BLaER1 treated with 17β-estradiol and CSF1 and Interleukin-3, amounts not matched to agents 10 nM and 100 nM (cell line): ENCODE measurements at regions not wholly inside any gene's neighbourhood (a gene's known extent, or its start where the extent isn't known, plus 50 kb on each side); places are given as distances from the start of the nearest gene placed in this dataset.

Experiments used
- H3K27ac ChIP-seq, 11 experiments: shearing (Covaris generic); formaldehyde crosslinking; 2 replicates each; pipeline ENCODE4 v1.8.1; 2022
- H3K27me3 ChIP-seq, 11 experiments: shearing (Covaris generic); formaldehyde crosslinking; 2 replicates each; pipeline ENCODE4 v1.8.1; 2022
- H3K36me3 ChIP-seq, 11 experiments: shearing (Covaris generic); formaldehyde crosslinking; 2 replicates each; pipeline ENCODE4 v1.8.1; 2022
- H3K4me1 ChIP-seq, 10 experiments: shearing (Covaris generic); formaldehyde crosslinking; 2 replicates each; pipeline ENCODE4 v1.8.1; 2022
- H3K4me2 ChIP-seq, 11 experiments: shearing (Covaris generic); formaldehyde crosslinking; 2 replicates each; pipeline ENCODE4 v1.8.1; 2022
- H3K4me3 ChIP-seq, 10 experiments: shearing (Covaris generic); formaldehyde crosslinking; 2 replicates each; pipeline ENCODE4 v1.8.1; 2022
- H3K9ac ChIP-seq, 11 experiments: shearing (Covaris generic); formaldehyde crosslinking; 2 replicates each; pipeline ENCODE4 v1.8.1; 2022
- H3K9me3 ChIP-seq, 11 experiments: shearing (Covaris generic); formaldehyde crosslinking; replicated peaks in 1 of 11; 2 replicates each; pipeline ENCODE4 v1.8.1; 2022
- H4K20me1 ChIP-seq, 11 experiments: shearing (Covaris generic); formaldehyde crosslinking; 2 replicates each; pipeline ENCODE4 v1.8.1; 2022
- Cebpa-rat ChIP-seq, 11 experiments: shearing (Covaris generic); IDR thresholded peaks; 2 replicates each; pipeline ENCODE4 v1.8.1; 2022

DNA sequence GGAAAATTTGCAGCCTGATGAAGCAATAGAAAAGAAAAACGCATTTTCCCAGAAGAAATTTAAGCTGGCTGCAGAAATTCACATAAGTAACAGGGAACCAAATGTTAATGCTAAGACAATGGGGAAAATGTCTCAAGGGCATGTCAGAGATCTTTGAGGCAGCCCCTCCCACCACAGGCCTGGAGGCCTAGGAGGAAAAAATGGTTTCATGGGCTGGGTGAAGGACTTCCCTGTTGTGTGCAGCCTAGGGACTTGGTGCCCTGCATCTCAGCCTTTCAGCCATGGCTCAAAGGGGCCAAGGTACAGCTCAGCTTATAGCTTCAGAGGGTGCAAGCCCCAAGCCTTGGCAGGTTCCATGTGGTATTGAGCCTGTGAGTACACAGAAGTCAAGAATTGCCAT is 476.1 kb upstream of the DPP6 start:
- Histone ChIP-seq H4K20me1 (no peaks in the 10 kb centered on the region), H3K4me2 (no peak overlapping the region), H3K9me3 (peaks cover 42 to 69% (median 58%) of the 10 kb centered on the region in 11 experiments), H3K9ac (no peak overlapping the region), H3K36me3 (no peaks in the 10 kb centered on the region; a peak in 4 of 22 replicates), H3K27ac (no peak overlapping the region), H3K4me3 (peak overlapping the region in 1 of 10 experiments; percentile 38; a peak in 2 of 20 replicates), H3K4me1 (no peaks in the 10 kb centered on the region), H3K27me3 (no peaks in the 10 kb centered on the region)
- no peak for TF ChIP-seq Cebpa-rat (IDR thresholded peaks at IDR 0.05)

GRCh38 chr7:153581419-153581818 is 470.8 kb upstream of the DPP6 start:
- Histone ChIP-seq H3K27me3 (no peaks in the 10 kb centered on the region), H3K4me2 (no peak overlapping the region), H4K20me1 (no peaks in the 10 kb centered on the region), H3K36me3 (no peaks in the 10 kb centered on the region; a peak in 2 of 22 replicates), H3K9ac (no peak overlapping the region), H3K4me1 (no peaks in the 10 kb centered on the region), H3K27ac (no peak overlapping the region), H3K4me3 (no peak overlapping the region), H3K9me3 (peaks cover 11 to 25% (median 19%) of the 10 kb centered on the region in 11 experiments)
- no peak for TF ChIP-seq Cebpa-rat (IDR thresholded peaks at IDR 0.05)

- no peak overlapping the region for H3K9ac ChIP-seq
- no peak overlapping the region for H3K27ac ChIP-seq
- H3K36me3 ChIP-seq: no peaks in the 10 kb centered on the region
- H3K9me3 ChIP-seq: peaks cover 0 to 1% (median 0%) of the 10 kb centered on the region in 11 experiments; a peak in 1 of 22 replicates
- no peak for TF ChIP-seq Cebpa-rat (IDR thresholded peaks at IDR 0.05)
- H3K27me3 ChIP-seq: no peaks in the 10 kb centered on the region
- no peak overlapping the region for H3K4me3 ChIP-seq
- no peaks in the 10 kb centered on the region for H4K20me1 ChIP-seq
- no peaks in the 10 kb centered on the region for H3K4me1 ChIP-seq
- no peak overlapping the region for H3K4me2 ChIP-seq
These were observed 468.1 kb upstream of the DPP6 start for GRCh38 chr7:153584132-153584531.

- Histone ChIP-seq H3K27me3 (no peaks in the 10 kb centered on the region), H3K9me3 (no peaks in the 10 kb centered on the region), H3K4me2 (no peak overlapping the region), H3K4me1 (no peaks in the 10 kb centered on the region), H3K4me3 (no peak overlapping the region), H3K9ac (no peak overlapping the region), H3K27ac (no peak overlapping the region), H3K36me3 (no peaks in the 10 kb centered on the region), H4K20me1 (no peaks in the 10 kb centered on the region)
- no peak for TF ChIP-seq Cebpa-rat (IDR thresholded peaks at IDR 0.05)
These were observed 463.6 kb upstream of the DPP6 start for GRCh38 chr7:153588586-153588985.

- no peak for TF ChIP-seq Cebpa-rat (IDR thresholded peaks at IDR 0.05)
- no peak overlapping the region for H3K9ac ChIP-seq
- H3K9me3 ChIP-seq: no peaks in the 10 kb centered on the region
These were observed 462.1 kb upstream of the DPP6 start for GRCh38 chr7:153590136-153590535.

DNA sequence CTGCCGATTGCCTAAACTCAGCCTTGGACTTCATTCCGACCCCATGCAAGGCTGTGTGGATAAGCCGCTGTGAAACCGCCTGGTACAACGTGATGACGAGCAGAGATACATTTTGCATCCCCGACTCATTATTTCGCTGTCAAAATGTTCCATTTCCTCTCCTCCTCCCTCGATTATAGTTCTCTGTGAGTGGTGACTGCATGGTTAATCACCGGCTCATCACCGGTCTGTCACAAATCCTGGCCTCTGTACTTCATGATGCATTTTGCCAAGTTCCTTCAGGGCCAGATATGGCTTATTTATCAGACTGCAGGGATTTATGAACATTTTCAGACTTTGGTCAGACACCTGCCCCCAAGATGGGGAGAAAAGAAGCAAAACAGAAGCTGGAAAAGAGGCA is 461.6 kb upstream of the DPP6 start:
- Histone ChIP-seq H3K4me3 (no peak overlapping the region), H3K9me3 (no peaks in the 10 kb centered on the region), H3K36me3 (no peaks in the 10 kb centered on the region), H3K27ac (no peak overlapping the region), H3K9ac (no peak overlapping the region), H4K20me1 (no peaks in the 10 kb centered on the region), H3K27me3 (no peaks in the 10 kb centered on the region), H3K4me1 (no peaks in the 10 kb centered on the region), H3K4me2 (no peak overlapping the region)
- TF ChIP-seq Cebpa-rat (IDR thresholded peaks at IDR 0.05): no peak

More at GRCh38 chr7:153590136-153590535, 462.1 kb upstream of the DPP6 start:
- Histone ChIP-seq H4K20me1 (no peaks in the 10 kb centered on the region), H3K27me3 (no peaks in the 10 kb centered on the region), H3K4me2 (no peak overlapping the region), H3K27ac (no peak overlapping the region), H3K4me3 (no peak overlapping the region), H3K4me1 (no peaks in the 10 kb centered on the region), H3K36me3 (no peaks in the 10 kb centered on the region)

- Histone ChIP-seq H4K20me1 (no peaks in the 10 kb centered on the region), H3K36me3 (no peaks in the 10 kb centered on the region), H3K9ac (no peak overlapping the region), H3K27me3 (no peaks in the 10 kb centered on the region), H3K4me2 (no peak overlapping the region), H3K4me3 (no peak overlapping the region), H3K9me3 (peaks cover 0 to 13% (median 10%) of the 10 kb centered on the region in 11 experiments; a peak in 18 of 22 replicates), H3K4me1 (no peaks in the 10 kb centered on the region), H3K27ac (no peak overlapping the region)
- no peak for TF ChIP-seq Cebpa-rat (IDR thresholded peaks at IDR 0.05)
These were observed 444.8 kb upstream of the DPP6 start for GRCh38 chr7:153607354-153607753.

DNA sequence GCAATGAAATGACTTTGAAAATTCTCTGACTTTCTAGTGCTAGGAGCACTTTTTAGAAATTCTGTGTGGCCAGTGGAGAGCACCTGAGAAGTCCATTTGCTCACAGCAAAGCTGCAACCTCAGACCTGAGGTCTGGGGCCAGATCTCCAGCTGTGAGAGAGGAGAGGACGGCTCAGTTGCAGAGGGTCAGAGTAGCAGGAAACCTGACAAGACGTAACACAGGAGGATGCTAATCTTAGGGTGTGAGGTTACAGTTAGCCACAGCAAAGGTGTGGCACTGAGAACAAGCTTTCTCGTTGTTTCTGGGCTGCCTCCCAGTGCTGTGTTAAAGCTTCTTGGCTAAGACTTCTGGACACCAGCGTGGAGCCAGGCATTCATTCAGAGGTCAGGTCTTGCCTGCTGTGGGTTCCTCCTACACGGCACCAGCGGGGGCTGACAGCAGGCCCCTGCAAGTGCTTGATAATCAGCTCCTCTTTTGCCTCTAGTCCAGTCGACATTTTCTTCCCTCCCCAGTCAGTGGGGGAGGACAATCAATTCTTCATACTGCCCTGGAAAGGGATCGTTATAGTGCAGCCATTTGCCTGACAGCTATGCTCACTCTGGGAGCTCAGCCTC is 435.4 kb upstream of the DPP6 start:
- TF ChIP-seq Cebpa-rat (IDR thresholded peaks at IDR 0.05): no peak
- Histone ChIP-seq H3K4me2 (no peak overlapping the region), H3K4me1 (no peaks in the 10 kb centered on the region), H3K9me3 (no peaks in the 10 kb centered on the region), H3K27me3 (no peaks in the 10 kb centered on the region), H3K36me3 (no peaks in the 10 kb centered on the region), H4K20me1 (no peaks in the 10 kb centered on the region), H3K4me3 (no peak overlapping the region), H3K9ac (no peak overlapping the region), H3K27ac (no peak overlapping the region)

DNA sequence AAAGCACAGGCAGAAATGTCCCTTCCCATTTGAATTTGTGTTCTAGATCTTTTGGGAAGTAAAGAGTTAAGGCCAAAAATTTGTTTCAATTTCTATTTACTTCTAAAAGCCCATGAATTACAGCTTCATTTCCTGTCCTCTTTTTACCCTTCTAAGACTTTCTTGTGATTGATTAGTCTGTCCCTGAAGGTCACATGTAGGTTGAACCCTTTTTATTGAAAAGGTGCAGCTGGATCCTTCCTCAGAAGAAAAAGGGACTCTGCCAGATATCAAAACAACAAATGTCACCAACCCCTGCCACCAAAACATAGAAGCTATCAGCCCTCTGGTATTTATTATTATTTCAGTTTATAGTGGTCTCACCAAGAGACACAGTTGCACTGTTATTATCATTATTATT is 424.9 kb upstream of the DPP6 start:
- H3K27ac ChIP-seq: no peak overlapping the region
- H3K9ac ChIP-seq: no peak overlapping the region
- no peaks in the 10 kb centered on the region for H4K20me1 ChIP-seq
- peak overlapping the region in 1 of 11 experiments; percentile 17; a peak in 2 of 22 replicates for H3K4me2 ChIP-seq
- no peak for TF ChIP-seq Cebpa-rat (IDR thresholded peaks at IDR 0.05)
- peaks cover 0 to 7% (median 0%) of the 10 kb centered on the region in 10 experiments; a peak in 1 of 20 replicates for H3K4me1 ChIP-seq
- H3K4me3 ChIP-seq: no peak overlapping the region
- H3K9me3 ChIP-seq: no peaks in the 10 kb centered on the region
- H3K36me3 ChIP-seq: no peaks in the 10 kb centered on the region
- H3K27me3 ChIP-seq: no peaks in the 10 kb centered on the region

DNA sequence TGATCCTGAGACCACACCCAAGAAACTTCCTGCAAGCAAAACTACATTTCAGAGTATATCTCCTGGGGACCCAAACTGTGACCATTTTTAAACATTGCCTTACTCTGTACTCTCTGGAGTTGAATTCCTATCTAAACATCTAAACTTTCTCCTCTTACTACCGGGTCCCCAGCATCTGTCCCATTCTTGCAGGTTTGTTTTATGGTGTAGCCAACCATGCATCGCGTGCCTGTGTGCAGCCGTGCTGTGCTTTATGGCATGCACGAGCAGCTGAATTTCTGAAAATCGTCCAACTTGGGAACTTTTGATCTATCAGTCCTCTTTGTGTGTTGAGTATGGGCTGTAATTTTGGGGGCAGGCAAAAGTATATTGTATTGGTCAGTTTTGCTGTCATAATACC is 423.8 kb upstream of the DPP6 start:
- Histone ChIP-seq H3K4me3 (no peak overlapping the region), H3K4me1 (peaks cover 0 to 7% (median 0%) of the 10 kb centered on the region in 10 experiments; a peak in 1 of 20 replicates), H3K36me3 (no peaks in the 10 kb centered on the region), H3K27ac (no peak overlapping the region), H3K9me3 (no peaks in the 10 kb centered on the region), H3K4me2 (no peak overlapping the region), H3K9ac (no peak overlapping the region), H3K27me3 (no peaks in the 10 kb centered on the region), H4K20me1 (no peaks in the 10 kb centered on the region)
- TF ChIP-seq Cebpa-rat (IDR thresholded peaks at IDR 0.05): no peak
